ENCODE measurements at regions not wholly inside any gene's neighbourhood (a gene's known extent, or its start where the extent isn't known, plus 50 kb on each side); places are given as distances from the start of the nearest gene placed in this dataset.

DNA sequence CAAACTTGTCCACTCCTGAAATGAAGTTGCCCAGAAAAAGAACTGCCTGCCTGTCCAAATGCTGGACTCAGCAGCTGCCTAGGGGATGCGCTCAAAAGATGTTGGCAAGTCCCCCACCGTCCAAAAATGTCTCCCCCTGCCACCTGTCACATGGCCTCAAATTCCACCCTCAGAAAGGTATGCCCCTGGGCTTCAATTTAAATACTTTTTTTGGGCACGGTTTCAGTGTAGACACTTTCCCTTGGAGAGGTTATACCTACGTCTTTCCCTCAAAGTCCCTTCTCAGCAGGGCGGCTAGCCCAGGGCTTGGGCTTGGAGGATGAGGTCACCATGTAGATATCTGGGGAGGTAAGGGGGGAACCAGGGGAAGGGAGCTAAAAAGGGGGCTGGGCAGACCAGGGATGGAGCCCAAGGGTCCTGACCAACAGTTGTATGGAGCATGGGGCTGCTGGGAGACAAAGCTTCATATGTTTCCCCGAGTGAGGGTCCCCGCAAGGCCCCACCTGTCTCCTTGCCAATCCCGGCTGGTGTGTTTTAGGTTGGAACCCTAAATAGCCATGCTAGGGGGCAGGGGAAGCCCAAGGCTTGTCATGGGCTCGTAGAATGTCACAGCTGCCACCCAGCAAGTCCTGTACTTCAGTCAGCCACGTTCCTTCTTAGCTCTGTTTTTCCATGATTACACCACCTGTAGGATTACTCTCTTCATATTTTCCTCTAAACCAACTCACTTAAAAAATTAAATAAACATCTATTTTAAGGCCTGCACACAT lies 131.2 kb upstream of the TBX3 start:
- Histone ChIP-seq H3K4me2 (no peak overlapping the region), H3K4me3 (ENCODE audit: low read depth in 2 of 2, low read length in 1 of 2) (no peak overlapping the region), H4K20me1 (ENCODE audit: insufficient read depth) (no peaks in the 10 kb centered on the region), H3K36me3 (replicated peaks in 1 of 2; ENCODE audit: control insufficient read depth in 1 of 2, insufficient read depth in 2 of 2, low read length in 1 of 2) (no peaks in the 10 kb centered on the region), H2AFZ (ENCODE audit: low read depth) (no peak overlapping the region), H3K9me2 (no peaks in the 10 kb centered on the region), H3F3A (replicated peaks; ENCODE audit: insufficient read depth) (no peaks in the 10 kb centered on the region), H3K4me1 (ENCODE audit: control insufficient read depth in 1 of 2, insufficient read depth in 2 of 2, low read depth in 1 of 2, low read length in 1 of 2) (no peaks in the 10 kb centered on the region), H3K27me3 (ENCODE audit: insufficient read depth) (no peaks in the 10 kb centered on the region), H3K27ac (ENCODE audit: low read depth in 2 of 2, low read length in 1 of 2) (no peak overlapping the region), H3K79me2 (ENCODE audit: insufficient read depth) (no peaks in the 10 kb centered on the region), H3K9me3 (no peaks in the 10 kb centered on the region), H3K9ac (no peak overlapping the region)
- DNase-seq, result no peak
- CTCF ChIA-PET, result interaction anchor here (0.5 to 1.5 kb wide), 2 partner anchors 11 to 179 kb away, joined by 3 read pairs; no protein-coding TSS in a partner anchor
- POLR2A ChIA-PET, result no interaction called here
- TF ChIP-seq CHD2 (IDR thresholded peaks at IDR 0.05; ENCODE audit: low read length, partially characterized antibody), result no peak
- TF ChIP-seq, protein P1, sequence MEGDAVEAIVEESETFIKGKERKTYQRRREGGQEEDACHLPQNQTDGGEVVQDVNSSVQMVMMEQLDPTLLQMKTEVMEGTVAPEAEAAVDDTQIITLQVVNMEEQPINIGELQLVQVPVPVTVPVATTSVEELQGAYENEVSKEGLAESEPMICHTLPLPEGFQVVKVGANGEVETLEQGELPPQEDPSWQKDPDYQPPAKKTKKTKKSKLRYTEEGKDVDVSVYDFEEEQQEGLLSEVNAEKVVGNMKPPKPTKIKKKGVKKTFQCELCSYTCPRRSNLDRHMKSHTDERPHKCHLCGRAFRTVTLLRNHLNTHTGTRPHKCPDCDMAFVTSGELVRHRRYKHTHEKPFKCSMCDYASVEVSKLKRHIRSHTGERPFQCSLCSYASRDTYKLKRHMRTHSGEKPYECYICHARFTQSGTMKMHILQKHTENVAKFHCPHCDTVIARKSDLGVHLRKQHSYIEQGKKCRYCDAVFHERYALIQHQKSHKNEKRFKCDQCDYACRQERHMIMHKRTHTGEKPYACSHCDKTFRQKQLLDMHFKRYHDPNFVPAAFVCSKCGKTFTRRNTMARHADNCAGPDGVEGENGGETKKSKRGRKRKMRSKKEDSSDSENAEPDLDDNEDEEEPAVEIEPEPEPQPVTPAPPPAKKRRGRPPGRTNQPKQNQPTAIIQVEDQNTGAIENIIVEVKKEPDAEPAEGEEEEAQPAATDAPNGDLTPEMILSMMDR (IDR thresholded peaks at IDR 0.05), result no peak
- TF ChIP-seq RXRA (IDR thresholded peaks at IDR 0.05; ENCODE audit: borderline replicate concordance, low read depth), result no peak
- TF ChIP-seq TEAD4 (IDR thresholded peaks at IDR 0.05; ENCODE audit: borderline replicate concordance, insufficient read depth), result no peak
- TF ChIP-seq FOXJ3 (CRISPR knock-in tag; IDR thresholded peaks at IDR 0.05), result no peak
- TF ChIP-seq SMC3 (IDR thresholded peaks at IDR 0.05; ENCODE audit: low read depth, low read length), result no peak
- TF ChIP-seq RAD21 (IDR thresholded peaks at IDR 0.05; ENCODE audit: low read length), result no peak
- no peak for TF ChIP-seq RCOR1 (IDR thresholded peaks at IDR 0.05; ENCODE audit: low read length)
- 64% methylated on average over 8 of the region's 10 CpGs for WGBS (ENCODE audit: low lambda C conversion rate)

DNA sequence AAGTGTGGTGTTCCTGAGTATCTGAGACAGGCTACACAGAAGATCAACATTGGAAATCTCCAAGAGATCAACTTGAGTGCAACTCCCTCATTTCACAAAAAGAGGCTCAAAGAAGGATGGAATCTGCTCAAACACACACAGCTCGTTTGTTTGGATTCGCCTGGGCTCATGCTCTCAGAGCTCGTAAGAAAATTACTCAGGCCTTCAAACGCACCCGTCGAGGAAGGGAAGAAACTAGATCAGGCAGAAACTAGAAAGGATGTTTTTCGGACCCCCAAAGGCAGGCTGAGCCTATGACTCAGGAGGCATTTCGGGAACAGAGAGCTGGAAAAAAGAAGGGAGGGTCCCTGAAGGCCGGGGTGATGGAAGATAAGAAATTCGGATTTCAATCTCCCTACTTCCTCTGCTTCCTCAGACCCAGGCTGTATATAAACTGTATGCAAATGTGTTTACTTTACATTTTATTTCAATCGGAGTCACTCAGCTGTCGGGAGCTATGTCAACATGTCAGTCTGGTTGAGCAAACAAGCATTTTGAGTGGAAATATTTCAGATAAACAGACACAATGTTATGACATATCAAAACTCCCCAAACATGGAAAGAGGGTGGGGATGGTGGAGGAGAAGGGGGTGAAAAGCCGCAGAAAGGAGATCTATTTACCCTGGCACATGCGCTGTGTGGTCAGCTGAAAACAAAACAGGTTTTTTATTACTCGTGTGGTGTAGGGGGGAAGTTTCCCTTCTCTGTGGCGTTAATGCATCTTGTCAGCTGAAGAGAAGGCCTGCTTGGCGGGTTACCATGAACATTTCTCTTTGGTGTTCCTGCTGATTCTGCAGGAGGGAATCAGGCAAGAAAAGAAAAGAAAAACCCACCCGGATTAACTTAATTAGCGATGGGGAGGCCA lies 129.1 kb upstream of the TBX3 start:
- H3K9me2 ChIP-seq, result no peaks in the 10 kb centered on the region
- H3K27me3 ChIP-seq (ENCODE audit: insufficient read depth), result no peaks in the 10 kb centered on the region
- no peaks in the 10 kb centered on the region for H3K36me3 ChIP-seq (replicated peaks in 1 of 2; ENCODE audit: control insufficient read depth in 1 of 2, insufficient read depth in 2 of 2, low read length in 1 of 2)
- H4K20me1 ChIP-seq (ENCODE audit: insufficient read depth), result no peaks in the 10 kb centered on the region
- H3K4me1 ChIP-seq (ENCODE audit: control insufficient read depth in 1 of 2, insufficient read depth in 2 of 2, low read depth in 1 of 2, low read length in 1 of 2), result no peaks in the 10 kb centered on the region
- no peaks in the 10 kb centered on the region for H3K79me2 ChIP-seq (ENCODE audit: insufficient read depth)
- H3K4me2 ChIP-seq, result no peak overlapping the region
- H3K27ac ChIP-seq (ENCODE audit: low read depth in 2 of 2, low read length in 1 of 2), result no peak overlapping the region
- no peak overlapping the region for H3K4me3 ChIP-seq (ENCODE audit: low read depth in 2 of 2, low read length in 1 of 2)
- ChIA-PET CTCF (no interaction called here), POLR2A (no interaction called here)
- 74% methylated on average over 19 of the region's 19 CpGs for WGBS (ENCODE audit: low lambda C conversion rate)
- H2AFZ ChIP-seq (ENCODE audit: low read depth), result no peak overlapping the region
- no peaks in the 10 kb centered on the region for H3F3A ChIP-seq (replicated peaks; ENCODE audit: insufficient read depth)
- no peaks in the 10 kb centered on the region for H3K9me3 ChIP-seq
- no peak for DNase-seq
- no peak overlapping the region for H3K9ac ChIP-seq
- no peak for TF ChIP-seq FOXM1 (IDR thresholded peaks at IDR 0.05; ENCODE audit: low read depth)
- TF ChIP-seq SMC3 (IDR thresholded peaks at IDR 0.05; ENCODE audit: low read depth, low read length), result no peak
- TF ChIP-seq TAF1 (IDR thresholded peaks at IDR 0.05; ENCODE audit: borderline replicate concordance, low read depth, low read length), result no peak
- TF ChIP-seq, protein P2, sequence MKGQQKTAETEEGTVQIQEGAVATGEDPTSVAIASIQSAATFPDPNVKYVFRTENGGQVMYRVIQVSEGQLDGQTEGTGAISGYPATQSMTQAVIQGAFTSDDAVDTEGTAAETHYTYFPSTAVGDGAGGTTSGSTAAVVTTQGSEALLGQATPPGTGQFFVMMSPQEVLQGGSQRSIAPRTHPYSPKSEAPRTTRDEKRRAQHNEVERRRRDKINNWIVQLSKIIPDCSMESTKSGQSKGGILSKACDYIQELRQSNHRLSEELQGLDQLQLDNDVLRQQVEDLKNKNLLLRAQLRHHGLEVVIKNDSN (IDR thresholded peaks at IDR 0.05; ENCODE audit: borderline replicate concordance, low read depth), result no peak
- TF ChIP-seq RAD21 (IDR thresholded peaks at IDR 0.05; ENCODE audit: low read length), result no peak
- TF ChIP-seq, protein P3, sequence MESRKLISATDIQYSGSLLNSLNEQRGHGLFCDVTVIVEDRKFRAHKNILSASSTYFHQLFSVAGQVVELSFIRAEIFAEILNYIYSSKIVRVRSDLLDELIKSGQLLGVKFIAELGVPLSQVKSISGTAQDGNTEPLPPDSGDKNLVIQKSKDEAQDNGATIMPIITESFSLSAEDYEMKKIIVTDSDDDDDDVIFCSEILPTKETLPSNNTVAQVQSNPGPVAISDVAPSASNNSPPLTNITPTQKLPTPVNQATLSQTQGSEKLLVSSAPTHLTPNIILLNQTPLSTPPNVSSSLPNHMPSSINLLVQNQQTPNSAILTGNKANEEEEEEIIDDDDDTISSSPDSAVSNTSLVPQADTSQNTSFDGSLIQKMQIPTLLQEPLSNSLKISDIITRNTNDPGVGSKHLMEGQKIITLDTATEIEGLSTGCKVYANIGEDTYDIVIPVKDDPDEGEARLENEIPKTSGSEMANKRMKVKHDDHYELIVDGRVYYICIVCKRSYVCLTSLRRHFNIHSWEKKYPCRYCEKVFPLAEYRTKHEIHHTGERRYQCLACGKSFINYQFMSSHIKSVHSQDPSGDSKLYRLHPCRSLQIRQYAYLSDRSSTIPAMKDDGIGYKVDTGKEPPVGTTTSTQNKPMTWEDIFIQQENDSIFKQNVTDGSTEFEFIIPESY (IDR thresholded peaks at IDR 0.05; ENCODE audit: borderline replicate concordance, low read depth), result no peak
- no peak for TF ChIP-seq MEF2A (IDR thresholded peaks at IDR 0.05; ENCODE audit: borderline replicate concordance, low read depth)
- no peak for TF ChIP-seq EP300 (IDR thresholded peaks at IDR 0.05; ENCODE audit: borderline replicate concordance in 1 of 2, low read depth in 1 of 2, low read length in 1 of 2)
- no peak for TF ChIP-seq YY1 (IDR thresholded peaks at IDR 0.05; ENCODE audit: low read depth)
- TF ChIP-seq, protein P1 (IDR thresholded peaks at IDR 0.05), result no peak

Measured in SK-N-SH (cell line).